Astrocyte (in vitro differentiated cells and primary cell): ENCODE measurements at regions not wholly inside any gene's neighbourhood (a gene's known extent, or its start where the extent isn't known, plus 50 kb on each side); places are given as distances from the start of the nearest gene placed in this dataset.

Experiments used
- DNase-seq: peaks from one replicate; pipeline ENCODE4 v3.0.0-alpha.2; 2010; ENCODE audit warnings: low read depth
- FAIRE-seq: peaks from 2 replicates; lab custom pipeline; 2011; peaks lifted over from hg19 to GRCh38; lab: Jason Lieb, UNC
- H2AFZ ChIP-seq: 2 replicates; pipeline ENCODE4 v1.6.0; 2012; ENCODE audit warnings: low read depth, low read length, inconsistent platforms
- H3K27ac ChIP-seq: 2 replicates; pipeline ENCODE4 v1.5.1; 2011; ENCODE audit warnings: low read depth, low read length, inconsistent platforms
- H3K27me3 ChIP-seq: 2 replicates; pipeline ENCODE4 v1.6.0; 2011; ENCODE audit warnings: low read length, inconsistent platforms; ENCODE audit not compliant: insufficient read depth
- H3K36me3 ChIP-seq: 2 replicates; pipeline ENCODE4 v1.5.1; 2011; ENCODE audit warnings: low read length, inconsistent platforms; ENCODE audit not compliant: insufficient read depth
- H3K4me1 ChIP-seq: 2 replicates; pipeline ENCODE4 v1.5.1; 2011; ENCODE audit warnings: low read length, inconsistent platforms; ENCODE audit not compliant: insufficient read depth
- H3K4me2 ChIP-seq: 2 replicates; pipeline ENCODE4 v1.6.0; 2012; ENCODE audit warnings: low read length, inconsistent platforms
- H3K4me3 ChIP-seq: 2 replicates; pipeline ENCODE4 v1.5.1; 2011; ENCODE audit warnings: low read depth, mild to moderate bottlenecking, low read length, inconsistent platforms; ENCODE audit not compliant: insufficient read depth
- H3K79me2 ChIP-seq: 2 replicates; pipeline ENCODE4 v1.6.0; 2012; ENCODE audit warnings: mild to moderate bottlenecking, low read length, inconsistent platforms; ENCODE audit not compliant: insufficient read depth
- H3K9ac ChIP-seq: 2 replicates; pipeline ENCODE4 v1.6.0; 2012; ENCODE audit warnings: mild to moderate bottlenecking, low read length, inconsistent platforms
- H3K9me3 ChIP-seq: 2 replicates; pipeline ENCODE4 v1.5.1; 2012; ENCODE audit warnings: low read depth, mild to moderate bottlenecking, low read length, inconsistent platforms; ENCODE audit not compliant: insufficient read depth
- H4K20me1 ChIP-seq: 2 replicates; pipeline ENCODE4 v1.6.0; 2012; ENCODE audit warnings: low read length, inconsistent platforms; ENCODE audit not compliant: insufficient read depth
- H3K27ac Mint-ChIP-seq: one replicate; pipeline ENCODE4 v1.8.0; 2021; ENCODE audit warnings: mild to moderate bottlenecking, mixed read lengths; ENCODE audit not compliant: unreplicated experiment
- H3K27me3 Mint-ChIP-seq: one replicate; pipeline ENCODE4 v1.8.0; 2021; ENCODE audit warnings: low read depth, mixed read lengths; ENCODE audit not compliant: unreplicated experiment
- H3K36me3 Mint-ChIP-seq: one replicate; pipeline ENCODE4 v1.8.0; 2021; ENCODE audit warnings: low read depth, mixed read lengths; ENCODE audit not compliant: unreplicated experiment
- H3K4me1 Mint-ChIP-seq: one replicate; pipeline ENCODE4 v1.8.0; 2021; ENCODE audit warnings: low read depth, mixed read lengths; ENCODE audit not compliant: unreplicated experiment
- H3K4me3 Mint-ChIP-seq: one replicate; pipeline ENCODE4 v1.8.0; 2021; ENCODE audit warnings: mild to moderate bottlenecking, moderate library complexity, mixed read lengths; ENCODE audit not compliant: unreplicated experiment
- H3K9me3 Mint-ChIP-seq: one replicate; pipeline ENCODE4 v1.8.0; 2021; ENCODE audit warnings: mild to moderate bottlenecking, mixed read lengths; ENCODE audit not compliant: unreplicated experiment
- CTCF ChIP-seq: IDR thresholded peaks from 2 replicates; pipeline ENCODE4 v1.5.1; 2011; ENCODE audit warnings: low read depth, mild to moderate bottlenecking, inconsistent platforms, low read length, moderate library complexity; ENCODE audit not compliant: insufficient read depth
- EZH2 ChIP-seq: IDR thresholded peaks from 2 replicates; pipeline ENCODE4 v1.6.1; 2012; ENCODE audit warnings: mild to moderate bottlenecking, low read length, inconsistent platforms; ENCODE audit not compliant: insufficient read depth

GRCh38 chr15:37262922-37263608 lies 162.7 kb upstream of the MEIS2 start:
- Histone ChIP-seq H4K20me1 (no peaks in the 10 kb centered on the region), H3K4me3 (no peak overlapping the region), H3K27me3 (no peaks in the 10 kb centered on the region), H3K27ac (no peak overlapping the region), H3K9me3 (no peaks in the 10 kb centered on the region), H3K36me3 (no peaks in the 10 kb centered on the region), H2AFZ (no peak overlapping the region), H3K4me1 (no peaks in the 10 kb centered on the region), H3K79me2 (no peaks in the 10 kb centered on the region), H3K4me2 (no peak overlapping the region), H3K9ac (no peak overlapping the region)
- Mint-ChIP-seq H3K9me3 (no peaks in the 10 kb centered on the region), H3K4me3 (no peak overlapping the region), H3K36me3 (no peaks in the 10 kb centered on the region), H3K27ac (no peak overlapping the region), H3K27me3 (no peaks in the 10 kb centered on the region), H3K4me1 (no peaks in the 10 kb centered on the region)
- no peak for DNase-seq
- TF ChIP-seq EZH2: no peak
- TF ChIP-seq CTCF: no peak
- no peak for FAIRE-seq

- Mint-ChIP-seq H3K27ac (no peak overlapping the region), H3K4me1 (no peaks in the 10 kb centered on the region), H3K27me3 (no peaks in the 10 kb centered on the region), H3K36me3 (no peaks in the 10 kb centered on the region), H3K9me3 (peaks cover 3% of the 10 kb centered on the region), H3K4me3 (no peak overlapping the region)
- Histone ChIP-seq H3K9me3 (no peaks in the 10 kb centered on the region), H3K9ac (no peak overlapping the region), H3K4me1 (no peaks in the 10 kb centered on the region), H4K20me1 (no peaks in the 10 kb centered on the region), H3K27ac (no peak overlapping the region), H3K36me3 (no peaks in the 10 kb centered on the region), H2AFZ (no peak overlapping the region), H3K27me3 (no peaks in the 10 kb centered on the region), H3K4me3 (no peak overlapping the region), H3K79me2 (no peaks in the 10 kb centered on the region), H3K4me2 (no peak overlapping the region)
- DNase-seq (no peak), FAIRE-seq (no peak)
- TF ChIP-seq CTCF (peak; percentile 36), EZH2 (no peak)
Observed at GRCh38 chr15:37289109-37289765, 188.9 kb upstream of the MEIS2 start.

- Histone ChIP-seq H3K9me3 (no peaks in the 10 kb centered on the region), H3K27ac (no peak overlapping the region), H3K9ac (no peak overlapping the region), H3K36me3 (no peaks in the 10 kb centered on the region), H3K4me1 (no peaks in the 10 kb centered on the region), H3K27me3 (no peaks in the 10 kb centered on the region), H2AFZ (no peak overlapping the region), H3K4me3 (no peak overlapping the region), H3K79me2 (no peaks in the 10 kb centered on the region), H4K20me1 (no peaks in the 10 kb centered on the region), H3K4me2 (no peak overlapping the region)
- no peaks in the 10 kb centered on the region for H3K4me1 Mint-ChIP-seq
- DNase-seq (peak; percentile 1), FAIRE-seq (no peak)
- H3K4me3 Mint-ChIP-seq: no peak overlapping the region
- no peaks in the 10 kb centered on the region for H3K36me3 Mint-ChIP-seq
- TF ChIP-seq CTCF (no peak), EZH2 (no peak)
- no peaks in the 10 kb centered on the region for H3K27me3 Mint-ChIP-seq
- no peaks in the 10 kb centered on the region for H3K9me3 Mint-ChIP-seq
- no peak overlapping the region for H3K27ac Mint-ChIP-seq
Observed at GRCh38 chr15:37291920-37292319, 191.6 kb upstream of the MEIS2 start.
